ENCODE measurements at regions not wholly inside any gene's neighbourhood (a gene's known extent, or its start where the extent isn't known, plus 50 kb on each side); places are given as distances from the start of the nearest gene placed in this dataset.
"Not testable (repeated sequence)": the region's sequence is repeated elsewhere in the genome, so short reads cannot be mapped to it uniquely, and the experiment has no call there.

DNA sequence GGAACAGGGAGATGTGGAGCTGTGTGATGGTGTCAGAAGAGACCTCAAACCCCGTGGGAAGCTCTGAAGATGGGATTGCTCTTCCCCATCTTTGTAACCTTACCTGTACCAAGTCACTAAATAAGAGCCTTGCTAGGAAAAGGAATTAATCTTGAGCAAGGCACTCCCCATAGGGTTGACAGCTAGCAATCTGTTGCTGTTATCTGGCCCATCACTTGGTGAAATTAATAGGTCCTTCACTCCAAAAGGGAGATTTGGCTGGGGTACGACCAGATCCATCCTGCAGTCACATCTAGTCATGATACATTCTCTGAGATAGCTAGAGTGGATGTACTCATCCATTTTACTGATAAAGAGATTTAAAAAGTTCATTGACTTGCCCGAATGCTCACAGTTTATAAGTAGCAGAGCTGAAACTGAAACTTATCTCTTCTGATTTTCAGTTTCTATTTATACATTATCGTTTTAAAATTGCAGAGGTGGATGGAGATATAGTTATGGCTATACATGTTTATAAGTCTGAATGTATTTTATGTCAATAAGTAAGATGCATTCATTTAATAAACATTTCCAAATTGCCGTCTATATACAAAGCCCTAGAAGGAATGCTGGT is 299.1 kb upstream of the MCTP2 start:
- DNase-seq = no peak

DNA sequence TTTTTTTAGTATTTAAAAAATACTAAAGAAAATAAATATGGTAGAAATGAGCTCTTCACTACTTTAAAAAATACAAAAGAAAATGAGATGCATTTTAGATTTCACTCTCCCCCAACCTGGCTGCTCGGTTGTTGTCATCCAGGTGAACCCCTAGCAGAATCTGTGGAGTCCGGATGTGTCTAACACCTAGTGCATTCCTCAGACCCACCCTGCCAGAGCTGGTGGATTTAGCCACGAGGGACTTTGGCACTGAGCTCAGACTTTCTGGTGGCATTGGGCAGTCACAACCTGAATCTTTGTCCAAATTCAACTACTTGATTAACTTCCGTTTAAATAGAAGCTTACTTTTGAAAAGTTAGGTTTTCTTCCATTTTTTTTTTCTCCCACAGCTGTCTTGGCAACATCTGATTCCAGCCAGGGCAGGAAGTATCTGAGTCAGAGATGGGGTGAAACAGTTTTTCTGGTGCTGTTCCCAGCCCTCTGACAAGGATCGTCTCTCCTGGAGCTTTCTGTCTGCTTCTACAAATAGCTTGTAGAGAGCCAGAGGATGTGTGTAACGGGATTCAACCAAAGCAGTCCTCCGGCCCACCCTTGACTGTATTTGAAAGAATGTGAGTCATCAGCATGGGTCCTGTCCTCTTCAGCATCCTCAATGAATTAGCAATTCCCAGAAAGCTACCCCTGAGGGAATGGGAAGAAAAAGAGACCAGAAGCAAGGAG is 301.8 kb upstream of the MCTP2 start:
- DNase-seq = no peak

DNA sequence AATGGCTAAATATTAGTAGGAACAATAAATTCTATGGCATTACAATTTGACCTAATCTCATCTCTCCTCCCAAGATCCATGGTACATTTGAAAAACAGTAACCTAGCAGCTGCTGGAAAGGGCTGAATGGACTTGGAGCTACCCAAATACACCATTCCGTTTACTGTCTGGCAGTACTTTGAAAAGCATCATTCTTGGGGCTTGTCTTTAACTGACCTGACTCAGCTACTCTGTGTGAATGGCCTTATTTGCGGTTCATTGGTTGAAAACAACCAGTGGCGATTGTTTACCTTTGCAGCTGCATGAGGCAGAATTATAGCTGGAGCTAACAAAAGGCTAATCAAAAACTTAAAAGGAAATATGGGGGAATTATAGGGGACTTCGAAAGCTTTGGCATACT is 311.2 kb upstream of the MCTP2 start:
- no peak for DNase-seq

DNA sequence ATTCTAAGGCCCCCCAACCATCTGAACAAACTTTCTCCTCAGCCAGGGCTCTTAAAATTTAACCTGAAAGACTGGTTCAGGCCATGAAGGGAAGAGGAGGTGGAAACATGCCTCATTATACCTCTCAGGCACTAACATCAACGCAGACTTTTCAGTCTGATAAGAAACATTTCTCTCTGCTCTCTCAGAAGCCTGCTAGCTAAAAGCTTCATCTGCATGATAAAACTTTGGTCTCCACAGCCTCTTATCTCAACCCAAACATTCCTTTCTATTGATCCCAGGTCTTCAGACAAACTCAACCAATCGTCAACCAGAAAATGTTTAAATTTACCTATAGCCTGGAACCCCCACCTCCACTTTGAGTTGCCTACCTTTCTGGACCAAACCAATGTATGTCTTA is 312.6 kb upstream of the MCTP2 start:
- not testable (repeated sequence) for DNase-seq

DNA sequence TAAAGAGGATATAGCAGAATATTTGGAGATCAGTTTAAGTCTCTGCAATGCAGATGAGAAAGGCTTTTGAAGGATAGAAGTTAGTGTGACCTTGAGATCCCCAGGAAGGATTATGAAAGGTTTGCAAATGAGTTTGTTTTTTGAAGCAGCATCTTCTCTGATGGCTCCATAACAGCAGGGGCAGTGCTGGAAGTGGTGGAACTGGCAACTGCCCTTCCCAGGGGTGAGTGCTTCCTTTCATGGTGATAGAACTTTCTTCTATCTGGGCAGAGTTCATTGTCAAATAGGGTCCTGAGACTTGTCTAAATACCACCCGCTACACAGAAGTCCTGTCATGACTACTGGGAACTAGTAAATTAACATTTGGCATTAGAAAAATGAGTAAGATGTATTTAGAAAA is 314.2 kb upstream of the MCTP2 start:
- no peak for DNase-seq

DNA sequence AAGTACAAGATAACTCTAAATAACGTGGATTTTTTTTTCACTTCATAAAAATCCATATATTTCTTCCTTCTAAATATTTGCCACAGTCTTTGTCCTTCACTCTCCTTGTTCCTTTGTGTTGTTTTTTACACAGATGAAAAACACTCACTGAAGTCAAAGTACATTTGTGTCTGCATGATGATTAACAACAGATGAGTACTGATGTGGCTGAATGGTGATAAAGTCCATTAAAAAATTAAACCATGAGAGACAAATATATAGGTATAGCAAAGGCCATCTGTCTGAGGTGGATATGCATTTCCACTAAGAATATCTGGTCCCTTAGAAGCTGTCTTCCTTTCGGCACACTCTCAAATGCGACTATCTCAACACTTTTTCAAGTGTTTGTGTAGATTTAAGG is 317.5 kb upstream of the MCTP2 start:
- DNase-seq = no peak

DNA sequence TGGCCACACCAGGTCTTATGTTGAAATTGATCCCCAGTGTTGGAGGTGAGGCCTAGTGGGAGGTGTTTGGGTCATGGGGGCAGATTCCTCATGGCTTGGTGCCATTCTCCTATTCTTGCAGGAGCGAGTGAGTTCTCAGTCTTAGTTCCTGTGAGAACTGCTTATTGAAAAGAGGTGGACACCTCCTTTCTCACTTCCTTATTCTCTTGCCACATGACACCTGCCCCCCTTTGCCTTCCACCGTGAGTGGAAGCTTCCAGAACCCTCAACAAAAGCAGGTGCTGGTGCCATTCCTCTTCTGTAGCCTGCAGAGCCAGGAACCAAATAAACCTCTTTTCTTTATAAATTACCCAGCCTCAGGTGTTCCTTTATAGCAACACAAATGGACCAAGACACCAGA is 318.1 kb upstream of the MCTP2 start:
- no peak for DNase-seq

DNA sequence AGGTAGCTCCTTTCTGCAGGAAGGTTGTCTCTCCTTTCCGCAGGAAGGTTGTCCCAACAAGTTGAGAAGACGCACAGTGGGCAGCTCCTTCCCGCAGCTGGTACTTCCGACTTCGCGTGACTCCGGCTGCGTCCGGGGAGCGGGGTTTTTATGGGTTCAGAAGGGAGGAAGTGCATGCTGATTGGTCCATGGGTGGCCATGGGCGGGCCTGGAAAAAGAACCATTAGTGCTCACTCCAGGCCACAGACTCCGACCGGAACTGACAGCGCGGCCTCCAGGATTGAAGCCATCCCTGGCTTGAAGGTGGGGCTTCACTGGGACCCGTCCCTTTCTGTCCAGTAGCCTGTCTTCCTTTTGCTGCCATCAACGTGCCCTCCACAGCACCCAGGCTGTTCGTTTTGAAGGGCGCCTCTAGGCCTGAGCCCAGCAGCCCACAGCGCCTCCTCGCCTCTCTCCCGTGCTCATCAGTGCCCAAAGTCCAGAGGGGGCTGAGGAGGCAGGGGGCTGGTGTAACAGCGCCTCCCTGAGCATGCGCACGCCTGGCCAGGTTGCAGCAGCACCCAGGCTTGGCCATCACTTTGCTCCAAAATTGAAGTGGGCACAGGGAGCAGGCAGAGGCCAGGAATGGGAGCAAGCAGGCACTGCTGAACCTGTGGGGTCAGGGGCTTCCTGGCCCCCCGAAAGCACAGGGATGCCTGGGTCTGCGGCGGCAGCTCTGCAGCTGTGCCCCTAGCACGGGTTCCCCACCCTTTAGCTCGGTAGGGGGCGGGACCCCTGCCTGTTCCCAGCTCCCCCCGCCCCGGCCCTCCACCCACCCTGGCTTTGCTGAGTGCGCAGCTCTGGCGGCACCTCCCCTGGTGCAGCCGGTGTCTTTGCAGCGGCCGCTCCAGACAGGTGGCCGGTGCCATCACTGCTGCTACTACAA is 330.6 kb upstream of the MCTP2 start:
- DNase-seq = no peak

DNA sequence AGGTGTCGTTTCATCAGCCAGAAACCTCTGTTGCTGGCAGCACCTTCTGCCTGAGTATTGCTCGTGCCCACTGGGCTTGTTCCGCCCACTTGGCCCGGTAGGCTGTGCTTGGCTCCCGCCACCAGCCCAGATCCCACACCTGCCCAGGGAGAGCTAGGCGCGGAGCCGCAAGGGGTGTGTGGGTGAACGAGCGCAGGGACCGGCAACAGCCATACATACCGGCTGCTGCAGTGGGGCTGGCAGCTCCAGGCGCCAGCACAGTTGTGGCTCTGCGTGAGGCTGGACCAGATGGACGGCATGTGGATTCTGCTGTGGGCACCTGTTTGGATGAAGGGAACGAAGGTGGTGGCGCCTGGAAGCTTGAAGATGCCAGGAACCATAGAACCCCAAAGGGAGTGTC is 331.5 kb upstream of the MCTP2 start:
- DNase-seq = no peak

DNA sequence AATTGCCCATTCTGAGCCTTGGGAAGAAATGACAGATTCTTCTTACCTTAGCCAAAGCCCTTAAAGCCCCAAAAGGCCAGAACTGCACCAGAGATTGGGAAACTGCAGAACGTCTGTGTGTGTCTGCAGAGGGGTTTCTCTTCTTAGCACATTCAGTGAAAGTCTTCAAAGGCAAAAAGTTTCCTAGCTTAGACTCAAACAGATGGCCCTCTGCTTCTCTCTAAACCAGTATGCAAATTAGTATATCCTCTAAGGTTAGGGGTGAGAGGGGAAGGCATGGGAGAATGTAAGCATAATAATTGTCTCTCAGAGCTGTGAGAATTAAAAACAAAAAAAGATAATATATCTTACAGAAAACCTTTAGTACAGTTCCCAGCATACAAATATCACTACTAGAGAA is 334.0 kb upstream of the MCTP2 start:
- no peak for DNase-seq

DNA sequence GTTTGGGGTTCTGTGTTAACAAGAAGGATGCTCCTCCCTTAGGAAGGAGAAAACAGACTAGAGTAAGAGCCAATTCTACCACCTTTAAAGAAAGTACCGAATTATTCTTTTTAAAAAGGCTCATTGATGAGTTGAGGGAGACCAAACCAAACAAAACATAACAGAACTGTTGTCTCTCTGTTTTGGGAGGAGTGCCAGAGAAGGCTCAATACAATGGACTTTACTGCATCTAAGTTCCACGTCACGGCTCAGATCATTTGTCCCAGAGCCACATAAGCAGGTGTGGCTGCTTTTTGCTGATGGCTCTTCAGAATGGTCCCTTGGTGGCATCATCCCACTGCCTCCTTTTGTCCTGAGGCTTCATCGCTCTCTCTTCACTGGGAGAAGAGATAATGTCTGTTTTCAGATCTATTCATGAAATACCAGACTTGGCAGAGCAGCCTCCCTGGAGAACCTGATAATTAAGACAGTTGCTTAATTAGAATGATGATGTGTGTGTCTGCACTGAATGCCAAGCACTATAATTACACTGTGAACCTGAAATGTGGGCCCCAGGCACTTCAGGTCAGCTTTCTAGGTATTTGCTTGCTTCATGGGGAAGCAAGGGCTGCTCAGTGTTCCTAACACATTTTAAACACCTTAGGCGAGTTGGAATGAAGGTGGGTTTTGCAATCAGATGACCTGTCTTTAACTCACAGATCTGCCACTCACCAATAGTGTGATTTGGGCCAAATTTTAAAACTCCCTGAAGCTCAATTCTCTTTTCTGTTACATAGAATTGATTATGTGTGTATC is 335.2 kb upstream of the MCTP2 start:
- no peak for DNase-seq

DNA sequence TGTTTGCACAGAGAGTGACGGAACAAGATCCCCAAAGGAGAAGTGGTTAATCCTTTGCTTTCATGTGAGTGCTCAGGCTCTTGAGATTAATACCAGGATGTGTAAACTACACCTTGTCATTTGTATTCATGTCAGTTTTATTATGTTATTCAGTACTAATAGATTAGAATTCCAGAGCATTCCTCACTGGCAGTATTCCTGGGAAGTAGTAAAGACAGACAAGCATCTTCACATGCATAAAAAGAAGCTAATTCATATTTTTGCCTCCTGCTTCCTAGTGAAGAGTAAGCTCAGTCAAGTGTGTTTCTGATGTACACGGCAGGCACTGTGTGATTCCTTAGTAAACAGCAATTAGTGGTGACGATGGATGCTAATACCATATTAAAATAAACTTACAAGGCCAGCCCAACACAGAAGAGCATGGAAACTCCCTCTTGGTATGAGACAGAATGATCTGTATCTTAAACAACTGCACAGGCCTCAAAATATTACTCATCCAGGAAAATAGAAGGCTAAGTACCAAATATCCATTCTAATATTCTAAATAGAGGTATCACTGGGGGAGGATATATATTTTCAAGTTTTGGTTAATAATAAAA is 336.8 kb upstream of the MCTP2 start:
- no peak for DNase-seq

DNA sequence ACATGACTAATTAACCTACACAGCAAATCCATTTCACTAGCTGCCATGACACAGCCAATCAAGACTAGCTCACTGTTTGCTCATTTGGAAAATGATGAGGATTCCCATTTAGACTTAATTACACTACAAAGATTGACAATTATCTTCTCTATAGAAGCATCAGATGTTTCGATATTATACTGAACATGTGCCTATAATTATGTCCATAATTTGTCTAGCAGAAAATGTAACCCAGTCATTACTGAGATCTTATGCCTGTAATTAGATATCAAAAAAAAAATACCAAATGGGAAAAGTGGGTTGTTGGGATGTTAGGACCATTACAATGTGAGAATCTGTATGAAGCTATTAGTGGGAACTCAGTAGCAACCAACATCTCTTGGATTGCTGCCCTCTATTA is 344.2 kb upstream of the MCTP2 start:
- no peak for DNase-seq

DNA sequence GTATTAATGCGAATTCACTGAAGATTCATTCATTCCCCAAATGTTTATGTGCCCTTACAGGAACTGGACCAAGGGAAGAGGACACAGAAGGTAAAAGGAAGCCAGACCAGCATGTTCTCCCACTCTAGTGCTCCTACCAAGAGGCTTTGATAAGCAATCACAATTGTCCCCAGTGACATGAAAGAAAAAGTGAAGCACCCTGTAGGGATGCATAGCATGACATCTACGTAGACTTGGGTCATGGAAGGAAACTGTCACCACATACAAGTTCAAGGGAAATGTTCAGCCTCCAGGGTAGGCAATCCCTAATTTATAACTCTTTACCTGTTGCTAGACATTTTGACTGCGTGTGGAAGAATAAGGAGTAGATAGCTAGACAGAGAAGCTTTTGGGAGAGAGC is 348.6 kb upstream of the MCTP2 start:
- DNase-seq = no peak

DNA sequence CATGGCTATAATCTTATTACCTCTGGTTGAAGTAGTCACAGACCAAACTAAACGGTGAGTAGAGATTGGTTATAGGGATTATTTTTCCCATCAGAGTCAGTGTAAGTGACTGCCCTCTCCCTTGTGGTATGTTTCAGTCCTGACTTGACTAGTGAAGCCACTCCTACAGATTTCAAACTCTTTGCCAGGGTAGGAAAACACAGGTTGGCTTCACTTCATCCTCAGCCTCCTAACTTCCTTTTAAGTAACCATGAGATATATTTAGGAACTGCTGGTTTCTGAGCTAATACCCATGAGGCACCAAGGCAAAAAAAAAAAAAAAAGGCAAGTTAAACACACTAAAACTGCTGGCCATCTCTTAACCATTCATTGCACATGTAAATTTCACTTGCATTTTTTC is 349.2 kb upstream of the MCTP2 start:
- DNase-seq = no peak

DNA sequence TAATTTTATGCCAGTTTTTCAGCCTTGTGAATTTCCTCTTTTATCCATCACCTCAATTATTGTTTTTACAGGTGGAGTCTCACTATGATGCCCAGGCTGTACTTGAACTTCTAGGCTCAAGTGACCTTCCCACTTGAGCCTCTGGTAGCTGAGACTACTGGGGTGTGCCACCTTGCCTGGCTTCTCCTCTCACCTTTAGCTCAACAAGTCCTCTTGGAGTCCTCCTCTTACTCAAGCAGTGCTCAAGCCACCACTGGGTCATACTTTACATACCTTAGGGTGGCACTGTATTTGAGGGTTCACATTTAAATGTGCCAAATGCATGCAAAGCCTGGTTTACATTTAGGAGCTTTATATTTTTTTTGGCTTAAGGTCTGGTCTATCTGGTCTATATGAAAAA is 350.1 kb upstream of the MCTP2 start:
- no peak for DNase-seq

DNA sequence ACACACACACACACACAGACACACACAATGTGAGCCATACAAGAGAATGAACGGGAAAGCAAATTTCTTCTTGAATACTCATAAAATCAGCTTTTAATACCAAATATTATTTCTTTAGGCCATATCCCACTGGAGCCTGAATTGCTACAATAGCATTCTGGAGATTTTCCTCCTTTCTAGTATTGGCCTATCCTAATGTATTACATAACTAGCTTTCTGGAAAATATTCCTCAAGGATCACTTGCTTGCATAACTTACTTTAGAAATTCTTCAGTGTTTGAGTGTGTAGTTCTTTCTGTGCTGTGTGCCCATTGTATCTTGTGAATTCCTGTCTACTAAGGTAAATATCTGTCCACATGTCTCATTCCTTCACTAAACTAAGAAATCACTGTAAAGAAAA is 351.0 kb upstream of the MCTP2 start:
- no peak for DNase-seq

DNA sequence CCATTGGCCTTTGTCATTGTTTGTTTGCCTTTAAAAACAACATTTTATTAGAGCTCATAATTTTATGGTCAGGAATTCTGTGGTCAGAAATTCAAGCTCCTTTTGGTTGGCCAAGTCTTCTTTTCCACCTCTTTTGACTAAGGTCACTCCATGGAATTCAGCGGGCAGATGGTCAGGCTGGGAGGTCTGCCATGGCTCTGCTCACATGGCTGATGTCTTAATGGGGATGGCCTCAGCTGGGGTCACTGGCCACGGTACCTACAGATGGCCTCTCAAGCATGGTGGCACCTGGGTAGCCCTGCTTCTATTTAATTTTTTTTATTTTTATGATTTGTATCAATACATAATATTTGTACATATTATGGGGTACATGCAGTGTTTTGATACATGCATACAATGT is 360.8 kb upstream of the MCTP2 start:
- DNase-seq = no peak

DNA sequence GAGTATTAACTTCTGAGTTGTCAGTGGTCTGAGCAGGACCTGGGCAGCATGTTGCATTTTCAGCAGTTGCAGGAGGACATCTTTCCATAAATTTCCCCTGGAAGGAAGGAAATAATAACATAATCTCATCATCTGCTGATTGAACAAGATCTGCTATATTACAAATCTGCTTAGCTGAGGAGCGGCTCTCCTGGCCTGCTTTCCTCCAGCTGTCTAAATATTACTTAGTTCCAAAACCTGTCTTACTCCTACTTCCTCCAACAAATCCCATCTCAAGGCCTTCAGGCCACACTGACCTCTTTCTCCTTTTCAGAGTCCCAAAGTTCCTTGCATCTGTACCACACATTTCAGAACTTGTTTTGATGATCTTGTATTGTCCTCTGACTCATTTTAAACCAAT is 364.4 kb upstream of the MCTP2 start:
- no peak for DNase-seq

DNA sequence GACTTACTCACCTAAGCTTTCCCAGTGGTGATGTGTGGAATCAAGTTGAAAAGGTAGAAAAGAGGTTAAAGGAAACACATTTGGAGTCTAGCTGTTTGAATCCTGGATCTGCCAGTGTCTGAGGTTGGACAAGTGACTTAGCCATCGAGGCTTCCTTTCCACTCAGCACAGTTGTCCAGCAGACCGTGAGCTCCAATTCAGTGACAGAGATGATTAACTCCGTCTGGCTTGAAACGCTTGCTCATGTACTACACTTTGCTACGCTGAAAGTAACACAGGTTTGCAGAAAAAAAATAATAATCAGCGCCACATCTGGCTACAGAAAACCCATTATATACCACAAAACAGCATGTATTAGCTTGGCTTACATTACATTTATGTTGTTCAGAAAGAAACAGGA is 364.9 kb upstream of the MCTP2 start:
- no peak for DNase-seq

DNA sequence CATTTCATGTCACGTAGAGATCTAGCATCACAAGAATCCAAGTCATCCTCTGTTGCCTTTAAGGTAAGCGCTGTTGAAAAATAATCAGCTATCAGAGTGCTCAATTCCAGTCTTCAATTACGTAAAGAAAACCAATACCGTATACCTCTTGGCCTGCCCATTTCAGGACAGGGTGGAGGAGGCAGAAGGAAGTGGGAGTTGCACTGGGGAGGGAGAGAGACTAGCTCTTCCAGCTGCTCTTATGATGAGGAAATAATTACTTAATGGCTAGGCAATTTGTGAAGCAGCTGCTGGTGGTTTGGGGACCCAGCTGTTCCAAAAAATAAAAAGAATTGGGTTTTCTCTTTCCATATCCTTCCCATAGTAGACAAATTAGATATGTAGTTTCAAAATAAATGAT is 365.8 kb upstream of the MCTP2 start:
- no peak for DNase-seq

DNA sequence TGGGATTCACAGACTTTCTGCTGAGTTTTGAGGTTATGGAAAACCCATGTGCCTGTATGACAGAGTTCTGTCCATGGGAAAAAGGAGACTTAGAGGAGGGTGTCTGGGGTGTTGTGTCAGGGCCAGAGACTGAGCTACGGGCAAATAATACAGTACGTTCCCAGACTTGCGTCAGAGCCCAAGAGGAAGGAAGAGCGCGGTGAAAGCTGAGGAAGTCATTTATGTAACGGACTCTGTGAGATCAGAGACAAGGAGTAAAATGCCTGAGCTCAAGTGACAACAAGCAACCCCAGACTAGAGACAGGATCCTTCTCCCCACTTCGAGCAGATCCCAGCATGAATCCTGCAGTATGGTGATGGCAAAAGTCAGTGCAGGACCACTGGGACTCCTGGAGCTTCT is 368.6 kb upstream of the MCTP2 start:
- DNase-seq = no peak
